CD14-positive monocyte (primary cell): ENCODE measurements at regions not wholly inside any gene's neighbourhood (a gene's known extent, or its start where the extent isn't known, plus 50 kb on each side); places are given as distances from the start of the nearest gene placed in this dataset.
A peak's percentile ranks its signal among the peaks of the same experiment; 100 is the strongest.

Experiments used
- DNase-seq, 3 donors: peaks; one replicate each; pipeline ENCODE4 v3.0.0-alpha.2; 2011 to 2022
- H2AFZ ChIP-seq: 2 replicates; pipeline ENCODE4 v1.6.0; 2012; ENCODE audit warnings: mild to moderate bottlenecking, low read depth, low read length, inconsistent platforms; ENCODE audit not compliant: insufficient read depth, poor library complexity, severe bottlenecking
- H3K27ac ChIP-seq, 2 donors: 1 replicate in 1 of 2; 2 replicates in 1 of 2; pipeline ENCODE4 v1.5.1; 2012 to 2013; ENCODE audit warnings: low read length in 2 of 2, control low read depth in 1 of 2, inconsistent platforms in 1 of 2, low read depth in 1 of 2, mild to moderate bottlenecking in 1 of 2
- H3K27me3 ChIP-seq, 2 donors: one replicate each; pipeline versions ENCODE4 v1.6.0 to v1.6.1; 2011 to 2013; ENCODE audit warnings: low read length in 2 of 2; ENCODE audit not compliant: control insufficient read depth in 2 of 2, insufficient read depth in 2 of 2
- H3K36me3 ChIP-seq, 2 donors: replicated peaks in 1 of 2; 1 replicate in 1 of 2; 2 replicates in 1 of 2; pipeline versions ENCODE4 v1.5.1 to v1.6.1; 2012 to 2013; ENCODE audit warnings: low read length in 2 of 2, control low read depth in 1 of 2, inconsistent platforms in 1 of 2, mild to moderate bottlenecking in 1 of 2; ENCODE audit not compliant: insufficient read depth in 2 of 2, control insufficient read depth in 1 of 2
- H3K4me1 ChIP-seq, 2 donors: 1 replicate in 1 of 2; 2 replicates in 1 of 2; pipeline versions ENCODE4 v1.5.1 to v1.6.1; 2012 to 2013; ENCODE audit warnings: low read length in 2 of 2, control low read depth in 1 of 2, inconsistent platforms in 1 of 2, mild to moderate bottlenecking in 1 of 2, moderate library complexity in 1 of 2; ENCODE audit not compliant: insufficient read depth in 2 of 2, control insufficient read depth in 1 of 2
- H3K4me2 ChIP-seq: replicated peaks from 2 replicates; pipeline ENCODE3; 2012; ENCODE audit warnings: low read length, moderate library complexity, mild to moderate bottlenecking; ENCODE audit not compliant: poor library complexity, severe bottlenecking; ENCODE audit errors: extremely low read depth
- H3K4me3 ChIP-seq, 3 experiments: fragments of 200-600 bp in 1 of 3; sonication (generic) in 1 of 3; replicated peaks in 1 of 3; 1 replicate in 2 of 3; 2 replicates in 1 of 3; pipeline ENCODE4 v1.5.1; 2011 to 2013; ENCODE audit warnings: low read length in 3 of 3, mild to moderate bottlenecking in 3 of 3, control low read depth in 2 of 3, low read depth in 2 of 3, inconsistent platforms in 1 of 3, moderate library complexity in 1 of 3
- H3K79me2 ChIP-seq: 2 replicates; pipeline ENCODE4 v1.6.0; 2012; ENCODE audit warnings: mild to moderate bottlenecking, control low read depth, inconsistent platforms, low read length, moderate library complexity; ENCODE audit not compliant: insufficient read depth
- H3K9ac ChIP-seq: 2 replicates; pipeline ENCODE4 v1.6.0; 2017; ENCODE audit warnings: low read length, mild to moderate bottlenecking; ENCODE audit not compliant: insufficient read depth, poor library complexity, severe bottlenecking
- H3K9me3 ChIP-seq, 2 donors: replicated peaks in 1 of 2; 1 replicate in 1 of 2; 2 replicates in 1 of 2; pipeline versions ENCODE4 v1.5.1 to v1.6.1; 2012 to 2013; ENCODE audit warnings: low read length in 2 of 2, control low read depth in 1 of 2; ENCODE audit not compliant: control insufficient read depth in 1 of 2, insufficient read depth in 1 of 2
- H4K20me1 ChIP-seq: 2 replicates; pipeline ENCODE4 v1.6.0; 2012; ENCODE audit warnings: mild to moderate bottlenecking, low read length, control low read depth, moderate library complexity; ENCODE audit not compliant: insufficient read depth
- H3K27ac Mint-ChIP-seq, 7 donors: one replicate each; pipeline ENCODE4 v1.8.0; 2020; ENCODE audit warnings: mild to moderate bottlenecking in 7 of 7, mixed read lengths in 7 of 7, moderate library complexity in 6 of 7, inconsistent platforms in 2 of 7
- H3K27me3 Mint-ChIP-seq, 3 donors: one replicate each; pipeline ENCODE4 v1.8.0; 2021 to 2022; ENCODE audit warnings: low read depth in 3 of 3, mild to moderate bottlenecking in 3 of 3, mixed read lengths in 3 of 3, moderate library complexity in 3 of 3, inconsistent platforms in 1 of 3
- H3K36me3 Mint-ChIP-seq, 2 donors: one replicate each; pipeline ENCODE4 v1.8.0; 2020; ENCODE audit warnings: mixed read lengths in 2 of 2, inconsistent platforms in 1 of 2, mild to moderate bottlenecking in 1 of 2
- H3K4me1 Mint-ChIP-seq: one replicate; pipeline ENCODE4 v1.8.0; 2020; ENCODE audit warnings: mild to moderate bottlenecking, mixed read lengths
- H3K4me3 Mint-ChIP-seq, 2 donors: one replicate each; pipeline ENCODE4 v1.8.0; 2020; ENCODE audit warnings: mild to moderate bottlenecking in 2 of 2, mixed read lengths in 2 of 2, moderate library complexity in 1 of 2
- H3K9me3 Mint-ChIP-seq, 7 donors: one replicate each; pipeline ENCODE4 v1.8.0; 2020 to 2022; ENCODE audit warnings: mixed read lengths in 7 of 7, mild to moderate bottlenecking in 6 of 7, moderate library complexity in 6 of 7, inconsistent platforms in 2 of 7
- WGBS: methylation state at CpG from one replicate; pipeline ENCODE4 v1.1.5; 2013; ENCODE audit warnings: missing lambda C conversion rate; ENCODE audit not compliant: insufficient coverage; 5-methylcytosine and 5-hydroxymethylcytosine counted together
- intact Hi-C, 2 donors: fragments of 100-400 bp; cut with micrococcal nuclease; formaldehyde crosslinking; loops; one replicate each; pipeline versions ENCODE4 v1.15.0 to v1.15.1; 2023
- TF ChIP-seq, protein P1 (sequence below): fragments of 200-600 bp; IDR thresholded peaks from one replicate; pipeline ENCODE4 v1.8.0; 2022; ENCODE audit warnings: antibody characterized with exemption, mild to moderate bottlenecking

DNA sequence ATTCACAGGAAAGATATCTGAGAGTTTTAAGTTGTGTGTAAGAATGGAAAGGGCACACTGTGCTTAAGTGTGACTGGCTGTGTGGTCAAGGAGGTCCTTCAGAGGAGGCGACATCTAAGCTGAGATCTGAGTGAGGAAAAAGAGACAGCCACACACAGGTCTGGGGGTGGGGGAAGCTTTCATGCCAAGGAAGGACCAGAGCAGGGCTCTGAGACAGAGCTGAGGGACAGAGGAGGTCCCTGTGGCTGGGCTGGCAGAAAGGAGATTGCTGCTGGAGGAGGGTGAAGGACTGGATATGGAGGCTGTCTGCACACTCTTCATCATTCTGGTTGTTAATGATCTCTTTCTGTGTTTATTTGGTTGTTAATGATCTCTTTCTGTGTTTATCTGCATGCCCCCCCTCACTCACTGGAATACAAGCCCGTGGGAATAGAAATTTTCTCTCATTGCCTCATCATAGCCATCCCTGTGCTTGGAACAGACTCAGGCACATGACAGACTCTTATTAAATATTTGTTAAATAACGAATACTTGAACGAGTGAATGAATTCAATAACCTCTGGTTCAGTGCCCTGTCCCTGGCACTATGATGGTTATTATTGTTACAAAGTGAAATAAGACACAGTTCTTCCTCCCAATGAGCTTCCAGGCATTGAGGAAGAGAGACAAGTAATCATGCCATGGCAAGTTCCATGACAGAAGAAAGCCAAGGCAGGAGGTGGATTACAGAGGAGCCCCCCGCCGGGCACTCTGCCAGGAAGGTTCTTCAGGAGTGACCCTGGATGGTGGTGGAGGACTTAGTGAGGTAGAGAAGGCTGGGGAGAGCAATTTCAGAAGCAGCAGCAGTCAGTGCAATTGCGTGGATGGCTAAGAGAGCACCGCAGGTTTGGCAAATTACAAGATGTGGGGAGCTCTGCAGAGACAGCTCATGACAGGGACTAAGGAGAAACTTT lies 399.4 kb upstream of the HS6ST1 start:
- H3K9me3 ChIP-seq: no peaks in the 10 kb centered on the region
- Mint-ChIP-seq H3K36me3 (no peaks in the 10 kb centered on the region), H3K27me3 (peaks cover 3 to 8% (median 4%) of the 10 kb centered on the region in 3 donors), H3K9me3 (peaks cover 0 to 3% (median 2%) of the 10 kb centered on the region in 7 donors), H3K4me1 (peaks cover 24% of the 10 kb centered on the region), H3K4me3 (no peak overlapping the region), H3K27ac (peak overlapping the region in 1 of 7 donors; percentile 57)
- no peaks in the 10 kb centered on the region for H4K20me1 ChIP-seq
- H3K36me3 ChIP-seq: no peaks in the 10 kb centered on the region
- H3K4me3 ChIP-seq: no peak overlapping the region
- H3K27me3 ChIP-seq: no peaks in the 10 kb centered on the region
- H3K4me1 ChIP-seq: peaks cover 18 to 23% of the 10 kb centered on the region in 2 donors
- no peaks in the 10 kb centered on the region for H3K79me2 ChIP-seq
- no peak for DNase-seq
- no peak overlapping the region for H3K9ac ChIP-seq
- no peak overlapping the region for H3K27ac ChIP-seq
- intact Hi-C loops: no loop called here
- H2AFZ ChIP-seq: no peak overlapping the region
- no peak overlapping the region for H3K4me2 ChIP-seq
- 93% methylated on average over 5 of the region's 8 CpGs for WGBS
- TF ChIP-seq, protein P1, sequence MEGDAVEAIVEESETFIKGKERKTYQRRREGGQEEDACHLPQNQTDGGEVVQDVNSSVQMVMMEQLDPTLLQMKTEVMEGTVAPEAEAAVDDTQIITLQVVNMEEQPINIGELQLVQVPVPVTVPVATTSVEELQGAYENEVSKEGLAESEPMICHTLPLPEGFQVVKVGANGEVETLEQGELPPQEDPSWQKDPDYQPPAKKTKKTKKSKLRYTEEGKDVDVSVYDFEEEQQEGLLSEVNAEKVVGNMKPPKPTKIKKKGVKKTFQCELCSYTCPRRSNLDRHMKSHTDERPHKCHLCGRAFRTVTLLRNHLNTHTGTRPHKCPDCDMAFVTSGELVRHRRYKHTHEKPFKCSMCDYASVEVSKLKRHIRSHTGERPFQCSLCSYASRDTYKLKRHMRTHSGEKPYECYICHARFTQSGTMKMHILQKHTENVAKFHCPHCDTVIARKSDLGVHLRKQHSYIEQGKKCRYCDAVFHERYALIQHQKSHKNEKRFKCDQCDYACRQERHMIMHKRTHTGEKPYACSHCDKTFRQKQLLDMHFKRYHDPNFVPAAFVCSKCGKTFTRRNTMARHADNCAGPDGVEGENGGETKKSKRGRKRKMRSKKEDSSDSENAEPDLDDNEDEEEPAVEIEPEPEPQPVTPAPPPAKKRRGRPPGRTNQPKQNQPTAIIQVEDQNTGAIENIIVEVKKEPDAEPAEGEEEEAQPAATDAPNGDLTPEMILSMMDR: no peak

DNA sequence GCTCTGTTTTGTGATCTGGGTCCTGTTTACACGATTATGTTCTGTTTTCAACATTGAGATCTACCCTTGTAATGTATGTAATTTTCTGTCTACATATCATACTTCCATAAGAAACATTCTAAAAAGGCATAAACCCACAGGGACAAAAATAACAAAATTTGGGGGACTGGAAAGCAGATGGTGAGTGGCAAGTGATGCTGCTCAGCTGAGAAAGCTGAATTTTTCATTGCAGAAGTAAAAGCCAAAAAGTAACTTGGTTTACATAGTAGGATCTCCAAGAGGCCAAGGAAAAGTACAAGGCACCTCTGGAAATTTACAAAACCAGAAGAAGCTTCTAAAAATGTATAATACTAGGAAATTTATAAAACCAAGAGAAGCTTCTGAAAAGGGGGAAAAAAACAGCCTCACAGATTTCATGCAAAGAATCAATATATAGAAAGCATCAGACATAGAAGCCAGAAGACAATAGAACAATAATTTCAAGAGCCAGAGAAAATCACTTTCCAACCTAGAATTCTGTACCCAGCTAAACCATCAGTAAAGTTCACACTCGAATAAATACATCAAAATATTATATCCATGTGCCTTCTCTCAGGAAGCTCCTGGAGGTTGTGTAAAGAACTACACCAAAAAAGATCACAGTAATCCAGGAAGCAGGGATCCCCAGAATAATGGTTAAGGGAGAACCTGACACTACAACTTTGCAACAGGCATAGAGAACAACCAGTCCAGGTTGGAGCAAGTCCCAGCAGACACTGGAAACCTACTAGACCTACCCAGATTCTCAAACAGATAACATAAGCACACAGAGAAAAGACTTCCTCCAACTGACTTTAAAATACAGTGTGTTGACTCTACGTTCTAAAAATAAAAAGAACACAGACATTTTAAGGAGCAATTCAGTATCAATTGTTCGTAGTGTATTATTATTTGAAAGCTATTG lies 401.7 kb upstream of the HS6ST1 start:
- DNase-seq: no peak
- Histone ChIP-seq H3K9ac (no peak overlapping the region), H3K27me3 (no peaks in the 10 kb centered on the region), H3K9me3 (no peaks in the 10 kb centered on the region), H3K27ac (no peak overlapping the region), H3K4me3 (no peak overlapping the region), H3K36me3 (no peaks in the 10 kb centered on the region), H3K79me2 (no peaks in the 10 kb centered on the region), H3K4me1 (peaks cover 3 to 7% of the 10 kb centered on the region in 2 donors), H4K20me1 (no peaks in the 10 kb centered on the region), H2AFZ (no peak overlapping the region), H3K4me2 (no peak overlapping the region)
- WGBS: no CpG with 5 or more reads among the region's 4 CpGs
- TF ChIP-seq, protein P1: peak; percentile 60
- intact Hi-C loops: no loop called here
- H3K27ac Mint-ChIP-seq: no peak overlapping the region
- H3K4me1 Mint-ChIP-seq: peaks cover 8% of the 10 kb centered on the region
- peaks cover 0 to 5% (median 4%) of the 10 kb centered on the region in 3 donors for H3K27me3 Mint-ChIP-seq
- H3K4me3 Mint-ChIP-seq: no peak overlapping the region
- H3K36me3 Mint-ChIP-seq: no peaks in the 10 kb centered on the region
- peaks cover 0 to 3% (median 0%) of the 10 kb centered on the region in 7 donors for H3K9me3 Mint-ChIP-seq
